ENCODE measurements at regions not wholly inside any gene's neighbourhood (a gene's known extent, or its start where the extent isn't known, plus 50 kb on each side); places are given as distances from the start of the nearest gene placed in this dataset.

DNA sequence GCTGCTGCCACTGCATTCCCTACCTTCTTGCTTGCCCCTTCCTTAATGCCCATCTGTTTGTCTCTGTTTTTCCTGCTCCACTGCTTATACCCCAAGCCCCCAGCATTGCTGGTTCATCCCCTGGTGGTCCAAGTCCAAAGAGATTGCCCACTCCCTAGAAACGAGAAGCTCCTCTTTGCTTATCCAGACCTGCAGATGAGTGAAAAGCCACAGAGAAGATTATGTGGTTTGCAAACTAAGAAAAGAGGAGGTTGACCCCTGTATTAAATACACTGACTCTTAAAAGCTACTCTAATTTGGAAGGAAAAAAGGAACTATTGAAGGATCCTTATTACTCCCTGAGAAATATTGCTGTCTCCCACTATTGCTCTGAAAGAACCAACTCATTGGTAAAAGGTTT, 146.8 kb upstream of the RAB4A start:
- TF ChIP-seq, protein P1, sequence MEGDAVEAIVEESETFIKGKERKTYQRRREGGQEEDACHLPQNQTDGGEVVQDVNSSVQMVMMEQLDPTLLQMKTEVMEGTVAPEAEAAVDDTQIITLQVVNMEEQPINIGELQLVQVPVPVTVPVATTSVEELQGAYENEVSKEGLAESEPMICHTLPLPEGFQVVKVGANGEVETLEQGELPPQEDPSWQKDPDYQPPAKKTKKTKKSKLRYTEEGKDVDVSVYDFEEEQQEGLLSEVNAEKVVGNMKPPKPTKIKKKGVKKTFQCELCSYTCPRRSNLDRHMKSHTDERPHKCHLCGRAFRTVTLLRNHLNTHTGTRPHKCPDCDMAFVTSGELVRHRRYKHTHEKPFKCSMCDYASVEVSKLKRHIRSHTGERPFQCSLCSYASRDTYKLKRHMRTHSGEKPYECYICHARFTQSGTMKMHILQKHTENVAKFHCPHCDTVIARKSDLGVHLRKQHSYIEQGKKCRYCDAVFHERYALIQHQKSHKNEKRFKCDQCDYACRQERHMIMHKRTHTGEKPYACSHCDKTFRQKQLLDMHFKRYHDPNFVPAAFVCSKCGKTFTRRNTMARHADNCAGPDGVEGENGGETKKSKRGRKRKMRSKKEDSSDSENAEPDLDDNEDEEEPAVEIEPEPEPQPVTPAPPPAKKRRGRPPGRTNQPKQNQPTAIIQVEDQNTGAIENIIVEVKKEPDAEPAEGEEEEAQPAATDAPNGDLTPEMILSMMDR (IDR thresholded peaks at IDR 0.05) = no peak
- TF ChIP-seq POLR2AphosphoS5 (IDR thresholded peaks at IDR 0.05) = no peak
- TF ChIP-seq POLR2A (IDR thresholded peaks at IDR 0.05) = no peak
- no peak for TF ChIP-seq EP300 (IDR thresholded peaks at IDR 0.05)
